ENCODE measurements at regions not wholly inside any gene's neighbourhood (a gene's known extent, or its start where the extent isn't known, plus 50 kb on each side); places are given as distances from the start of the nearest gene placed in this dataset.

DNA sequence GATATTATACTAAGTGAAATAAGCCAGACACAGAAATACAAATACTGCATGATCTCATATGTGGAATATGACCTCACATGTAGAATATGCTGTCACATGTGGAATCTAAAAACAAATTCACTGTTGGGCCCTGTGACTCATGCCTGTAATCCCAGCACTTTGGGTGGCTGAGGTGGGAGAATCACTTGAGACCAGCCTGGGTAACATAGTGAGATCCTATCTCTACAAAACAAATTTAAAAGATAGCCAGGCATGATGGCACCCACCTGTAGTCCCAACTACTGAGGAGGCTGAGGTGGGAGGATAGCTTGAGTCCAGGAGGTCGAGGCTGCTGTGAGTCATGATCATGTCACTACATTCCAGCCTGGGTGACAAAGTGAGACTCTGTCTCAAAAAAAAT is 160.3 kb downstream of the PTEN start:
- no peak overlapping the region for H3K27ac ChIP-seq (ENCODE audit: low read depth in 2 of 2, low read length in 2 of 2)
- intact Hi-C loops (cut with DNase I), result no loop called here
- H3K27me3 ChIP-seq (ENCODE audit: control insufficient read depth, insufficient read depth, low read length), result no peaks in the 10 kb centered on the region
- H3K4me1 ChIP-seq (ENCODE audit: control insufficient read depth in 2 of 3, insufficient read depth in 2 of 3, low read depth in 1 of 3, low read length in 3 of 3), result no peaks in the 10 kb centered on the region
- H3K36me3 ChIP-seq (ENCODE audit: control insufficient read depth in 2 of 3, insufficient read depth in 3 of 3, low read length in 3 of 3), result no peaks in the 10 kb centered on the region
- no peak overlapping the region for H3K9ac ChIP-seq (ENCODE audit: low read length in 3 of 3)
- DNase-seq (no peak), FAIRE-seq (no peak)
- TF ChIP-seq, protein P1, sequence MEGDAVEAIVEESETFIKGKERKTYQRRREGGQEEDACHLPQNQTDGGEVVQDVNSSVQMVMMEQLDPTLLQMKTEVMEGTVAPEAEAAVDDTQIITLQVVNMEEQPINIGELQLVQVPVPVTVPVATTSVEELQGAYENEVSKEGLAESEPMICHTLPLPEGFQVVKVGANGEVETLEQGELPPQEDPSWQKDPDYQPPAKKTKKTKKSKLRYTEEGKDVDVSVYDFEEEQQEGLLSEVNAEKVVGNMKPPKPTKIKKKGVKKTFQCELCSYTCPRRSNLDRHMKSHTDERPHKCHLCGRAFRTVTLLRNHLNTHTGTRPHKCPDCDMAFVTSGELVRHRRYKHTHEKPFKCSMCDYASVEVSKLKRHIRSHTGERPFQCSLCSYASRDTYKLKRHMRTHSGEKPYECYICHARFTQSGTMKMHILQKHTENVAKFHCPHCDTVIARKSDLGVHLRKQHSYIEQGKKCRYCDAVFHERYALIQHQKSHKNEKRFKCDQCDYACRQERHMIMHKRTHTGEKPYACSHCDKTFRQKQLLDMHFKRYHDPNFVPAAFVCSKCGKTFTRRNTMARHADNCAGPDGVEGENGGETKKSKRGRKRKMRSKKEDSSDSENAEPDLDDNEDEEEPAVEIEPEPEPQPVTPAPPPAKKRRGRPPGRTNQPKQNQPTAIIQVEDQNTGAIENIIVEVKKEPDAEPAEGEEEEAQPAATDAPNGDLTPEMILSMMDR (IDR thresholded peaks at IDR 0.05; ENCODE audit: borderline replicate concordance, extremely low read depth, insufficient read depth), result no peak
- no peak overlapping the region for H3K4me3 ChIP-seq (ENCODE audit: low read length in 3 of 3)
- no peaks in the 10 kb centered on the region for H3K9me3 ChIP-seq (ENCODE audit: control insufficient read depth in 2 of 3, insufficient read depth in 1 of 3, low read length in 3 of 3)

GRCh38 chr10:88026031-88026430 is 162.6 kb downstream of the PTEN start:
- Histone ChIP-seq H3K9ac (ENCODE audit: low read length in 3 of 3) (no peak overlapping the region), H3K4me3 (ENCODE audit: low read length in 3 of 3) (no peak overlapping the region), H3K9me3 (ENCODE audit: control insufficient read depth in 2 of 3, insufficient read depth in 1 of 3, low read length in 3 of 3) (no peaks in the 10 kb centered on the region), H3K27ac (ENCODE audit: low read depth in 2 of 2, low read length in 2 of 2) (no peak overlapping the region), H3K4me1 (ENCODE audit: control insufficient read depth in 2 of 3, insufficient read depth in 2 of 3, low read depth in 1 of 3, low read length in 3 of 3) (no peaks in the 10 kb centered on the region), H3K27me3 (ENCODE audit: control insufficient read depth, insufficient read depth, low read length) (no peaks in the 10 kb centered on the region), H3K36me3 (ENCODE audit: control insufficient read depth in 2 of 3, insufficient read depth in 3 of 3, low read length in 3 of 3) (no peaks in the 10 kb centered on the region)
- no peak for DNase-seq
- FAIRE-seq, result no peak
- TF ChIP-seq, protein P1 (IDR thresholded peaks at IDR 0.05; ENCODE audit: borderline replicate concordance, extremely low read depth, insufficient read depth), result no peak
- intact Hi-C loops (cut with DNase I), result no loop called here

DNA sequence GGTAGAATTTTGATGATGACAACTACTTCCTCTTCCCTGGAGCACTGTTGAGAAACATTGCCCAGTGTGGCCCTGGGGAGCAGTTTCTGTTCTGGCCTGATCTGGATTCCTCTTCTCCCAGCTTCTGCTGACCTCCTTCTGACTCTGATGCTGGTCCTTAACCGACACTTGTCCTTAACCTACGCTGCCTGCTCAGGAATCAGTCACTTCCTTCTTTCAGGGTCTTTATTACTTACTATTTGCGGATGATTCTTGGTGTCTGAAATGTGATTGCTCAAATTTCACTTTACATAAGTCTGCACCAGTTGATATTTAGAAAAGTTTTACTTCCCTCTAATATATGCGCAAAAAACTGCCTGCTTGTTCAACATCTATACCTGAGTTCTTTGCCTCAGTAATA is 164.1 kb downstream of the PTEN start:
- Histone ChIP-seq H3K4me1 (ENCODE audit: control insufficient read depth in 2 of 3, insufficient read depth in 2 of 3, low read depth in 1 of 3, low read length in 3 of 3) (no peaks in the 10 kb centered on the region), H3K9ac (ENCODE audit: low read length in 3 of 3) (no peak overlapping the region), H3K27ac (ENCODE audit: low read depth in 2 of 2, low read length in 2 of 2) (no peak overlapping the region), H3K9me3 (ENCODE audit: control insufficient read depth in 2 of 3, insufficient read depth in 1 of 3, low read length in 3 of 3) (no peaks in the 10 kb centered on the region), H3K27me3 (ENCODE audit: control insufficient read depth, insufficient read depth, low read length) (no peaks in the 10 kb centered on the region), H3K4me3 (ENCODE audit: low read length in 3 of 3) (no peak overlapping the region), H3K36me3 (ENCODE audit: control insufficient read depth in 2 of 3, insufficient read depth in 3 of 3, low read length in 3 of 3) (no peaks in the 10 kb centered on the region)
- intact Hi-C loops (cut with DNase I), result no loop called here
- no peak for FAIRE-seq
- DNase-seq, result no peak
- TF ChIP-seq, protein P1 (IDR thresholded peaks at IDR 0.05; ENCODE audit: borderline replicate concordance, extremely low read depth, insufficient read depth), result no peak

GRCh38 chr10:88028072-88028471 is 164.6 kb downstream of the PTEN start:
- no peak overlapping the region for H3K9ac ChIP-seq (ENCODE audit: low read length in 3 of 3)
- no peaks in the 10 kb centered on the region for H3K9me3 ChIP-seq (ENCODE audit: control insufficient read depth in 2 of 3, insufficient read depth in 1 of 3, low read length in 3 of 3)
- H3K4me3 ChIP-seq (ENCODE audit: low read length in 3 of 3), result no peak overlapping the region
- no peaks in the 10 kb centered on the region for H3K36me3 ChIP-seq (ENCODE audit: control insufficient read depth in 2 of 3, insufficient read depth in 3 of 3, low read length in 3 of 3)
- H3K27me3 ChIP-seq (ENCODE audit: control insufficient read depth, insufficient read depth, low read length), result no peaks in the 10 kb centered on the region
- no peak for DNase-seq
- no peaks in the 10 kb centered on the region for H3K4me1 ChIP-seq (ENCODE audit: control insufficient read depth in 2 of 3, insufficient read depth in 2 of 3, low read depth in 1 of 3, low read length in 3 of 3)
- no peak for FAIRE-seq
- TF ChIP-seq, protein P1 (IDR thresholded peaks at IDR 0.05; ENCODE audit: borderline replicate concordance, extremely low read depth, insufficient read depth), result no peak
- intact Hi-C loops (cut with DNase I), result no loop called here
- no peak overlapping the region for H3K27ac ChIP-seq (ENCODE audit: low read depth in 2 of 2, low read length in 2 of 2)

Measured in kidney (tissue), 13 donors.